GF-D8 (cell line): ENCODE measurements at regions not wholly inside any gene's neighbourhood (a gene's known extent, or its start where the extent isn't known, plus 50 kb on each side); places are given as distances from the start of the nearest gene placed in this dataset.

ENCODE experiments used
- DNase-seq: peaks from one replicate; lab custom pipeline; 2025; lab: John Stamatoyannopoulos, UW

- DNase-seq = no peak
Measured at GRCh38 chr20:63100926-63101699, 94.3 kb upstream of the BHLHE23 start.

- no peak for DNase-seq
Measured at GRCh38 chr20:63100174-63100925, 93.6 kb upstream of the BHLHE23 start.

GRCh38 chr20:63099456-63100173 is 92.9 kb upstream of the BHLHE23 start:
- DNase-seq = no peak

GRCh38 chr20:63098195-63098810 is 91.5 kb upstream of the BHLHE23 start:
- no peak for DNase-seq

- no peak for DNase-seq
Measured at GRCh38 chr20:63097336-63097831, 90.6 kb upstream of the BHLHE23 start.

- no peak for DNase-seq
Measured at GRCh38 chr20:63096681-63097335, 90.0 kb upstream of the BHLHE23 start.

GRCh38 chr20:63095718-63096654 is 89.2 kb upstream of the BHLHE23 start:
- DNase-seq = no peak

GRCh38 chr20:63094767-63095499 is 88.2 kb upstream of the BHLHE23 start:
- DNase-seq = no peak

GRCh38 chr20:63093966-63094766 is 87.4 kb upstream of the BHLHE23 start:
- DNase-seq = no peak

GRCh38 chr20:63092660-63093215 is 86.0 kb upstream of the BHLHE23 start:
- no peak for DNase-seq

GRCh38 chr20:63091901-63092659 is 85.3 kb upstream of the BHLHE23 start:
- DNase-seq = no peak

GRCh38 chr20:63090682-63091571 is 84.2 kb upstream of the BHLHE23 start:
- DNase-seq = no peak

GRCh38 chr20:63090052-63090451 is 83.3 kb upstream of the BHLHE23 start:
- DNase-seq = no peak

- DNase-seq = no peak
Measured at GRCh38 chr20:63089051-63089907, 82.5 kb upstream of the BHLHE23 start.

- DNase-seq = no peak
Measured at GRCh38 chr20:63087872-63088680, 81.3 kb upstream of the BHLHE23 start.
